Activated CD4-positive, alpha-beta T cell treated with anti-CD3 and anti-CD28 coated beads, Interleukin-2, amount 50 U/mL, for 24 hours (primary cell): ENCODE measurements at regions not wholly inside any gene's neighbourhood (a gene's known extent, or its start where the extent isn't known, plus 50 kb on each side); places are given as distances from the start of the nearest gene placed in this dataset.

Source experiments
- DNase-seq, 2 donors: peaks; one replicate each; pipeline ENCODE4 v3.0.0-alpha.2; 2020; ENCODE audit warnings: low read depth in 1 of 2, low spot score in 1 of 2

DNA sequence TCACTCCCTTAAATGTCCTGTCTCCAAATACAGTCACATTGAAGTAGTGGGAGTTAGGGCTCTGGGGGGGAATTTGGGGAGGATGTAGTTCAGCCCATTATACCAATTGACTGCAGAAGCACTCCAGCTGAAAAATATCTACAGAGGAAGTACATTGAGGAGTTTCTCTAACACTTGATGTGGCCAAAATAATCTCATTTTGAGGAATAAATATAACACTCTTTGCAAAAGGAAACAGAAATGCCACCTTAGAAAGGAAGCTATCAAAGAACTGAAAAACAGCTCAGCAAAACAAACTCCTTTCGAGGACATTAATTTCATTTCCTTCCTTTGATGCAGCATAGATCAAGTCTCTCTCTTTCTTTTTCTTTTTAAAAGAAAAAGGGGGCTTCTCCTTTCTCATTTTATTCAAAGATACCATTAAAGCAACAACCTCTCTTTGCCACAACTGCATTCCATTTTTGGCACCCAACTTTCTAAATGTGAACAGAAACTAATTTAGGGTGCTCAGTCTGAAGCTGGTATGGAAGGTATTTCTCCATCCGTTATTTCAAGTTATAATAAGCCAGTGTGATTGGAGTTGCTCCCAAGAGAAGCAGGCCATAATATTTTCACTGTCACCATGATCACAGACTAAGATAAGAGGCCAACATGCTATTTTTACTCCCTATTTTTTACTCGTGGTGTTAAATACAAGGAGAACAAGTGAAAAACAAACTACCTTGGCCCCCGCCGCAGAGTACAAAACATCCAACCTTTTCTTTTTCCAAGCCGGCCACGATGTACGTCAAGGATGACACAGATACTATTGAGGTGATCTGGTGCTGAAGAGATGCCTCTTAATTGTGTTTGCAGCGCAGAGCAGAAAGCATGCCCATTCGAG is 230.4 kb upstream of the GATB start:
- no peak for DNase-seq

DNA sequence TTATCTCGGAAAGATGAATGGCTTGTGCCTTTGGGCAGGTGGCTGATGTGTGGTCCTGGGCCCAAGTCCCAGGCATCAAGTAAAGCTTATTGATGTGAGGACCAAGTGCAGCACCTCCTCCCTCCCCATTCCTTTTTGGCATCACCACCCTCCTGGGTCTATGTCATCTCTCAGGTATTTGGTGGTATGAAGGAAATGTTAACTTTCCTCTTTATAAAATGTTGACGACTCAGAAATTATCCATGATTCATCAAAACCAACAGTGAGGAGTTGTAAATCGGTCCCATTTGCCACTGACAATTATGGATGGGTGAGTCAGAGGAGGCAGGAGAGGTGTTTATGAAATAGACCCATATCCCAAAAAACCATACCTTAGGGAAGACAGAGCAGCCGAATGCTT is 229.4 kb upstream of the GATB start:
- DNase-seq, result no peak

- DNase-seq, result no peak
Observed at GRCh38 chr4:151988591-151988990, 227.8 kb upstream of the GATB start.

- no peak for DNase-seq
Observed at GRCh38 chr4:151987606-151988005, 226.8 kb upstream of the GATB start.

GRCh38 chr4:151983854-151984253 is 223.0 kb upstream of the GATB start:
- DNase-seq, result no peak

DNA sequence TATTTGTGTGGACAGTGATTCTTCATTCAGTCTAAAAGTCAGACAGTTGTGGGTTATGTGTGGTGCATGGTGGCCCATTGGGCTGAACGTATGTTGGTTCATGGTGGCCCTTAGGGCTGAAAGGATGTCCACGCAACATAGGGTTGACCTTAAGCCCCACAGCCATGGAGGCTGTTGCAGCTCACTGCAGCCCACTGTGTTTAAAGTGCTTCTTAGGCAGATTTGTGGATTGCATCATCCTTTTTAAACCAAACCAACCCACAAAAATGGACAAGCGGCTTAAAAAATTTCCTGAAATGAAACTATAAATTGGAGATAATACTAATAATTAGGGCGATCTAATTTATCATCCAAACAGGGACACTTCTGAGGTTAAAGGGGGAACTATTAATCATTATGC is 219.0 kb upstream of the GATB start:
- DNase-seq, result no peak

DNA sequence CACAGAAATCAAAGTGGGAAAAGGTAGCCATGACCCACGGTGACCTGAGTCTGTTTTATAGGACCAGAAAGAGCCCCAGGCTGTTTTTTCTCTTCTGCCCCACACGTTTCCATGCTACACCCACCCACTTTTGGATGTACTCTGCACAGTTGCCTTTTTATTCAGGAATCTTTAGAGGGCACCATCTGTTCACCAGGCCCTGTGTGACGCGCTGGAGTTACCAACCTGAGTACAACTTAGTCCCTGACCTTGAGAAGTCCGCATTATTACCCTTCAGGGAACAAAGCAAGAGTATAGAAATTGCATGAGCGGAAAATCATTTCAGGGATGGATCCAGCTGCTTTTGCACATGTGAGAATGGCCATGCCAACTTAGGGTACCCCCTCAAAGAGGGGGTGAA is 207.8 kb upstream of the GATB start:
- no peak for DNase-seq

DNA sequence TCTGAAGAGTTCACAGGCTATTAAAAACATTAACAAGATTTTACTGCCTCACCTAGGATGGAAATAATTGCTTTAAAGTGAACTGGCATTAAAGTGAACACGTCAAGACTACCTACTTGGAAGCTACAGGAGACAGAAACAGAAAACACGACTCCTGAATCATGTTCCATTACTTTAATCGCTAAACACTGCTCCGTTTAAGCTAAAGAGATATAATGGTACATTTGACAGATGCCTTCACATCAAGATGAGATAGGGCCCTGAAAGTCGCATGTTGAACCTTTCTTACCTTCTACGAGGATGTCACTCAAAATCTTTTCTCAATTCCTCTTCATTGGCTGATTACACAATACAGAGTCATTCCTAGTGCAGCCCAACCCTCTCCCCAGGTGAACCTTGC is 206.3 kb upstream of the GATB start:
- DNase-seq, result no peak

DNA sequence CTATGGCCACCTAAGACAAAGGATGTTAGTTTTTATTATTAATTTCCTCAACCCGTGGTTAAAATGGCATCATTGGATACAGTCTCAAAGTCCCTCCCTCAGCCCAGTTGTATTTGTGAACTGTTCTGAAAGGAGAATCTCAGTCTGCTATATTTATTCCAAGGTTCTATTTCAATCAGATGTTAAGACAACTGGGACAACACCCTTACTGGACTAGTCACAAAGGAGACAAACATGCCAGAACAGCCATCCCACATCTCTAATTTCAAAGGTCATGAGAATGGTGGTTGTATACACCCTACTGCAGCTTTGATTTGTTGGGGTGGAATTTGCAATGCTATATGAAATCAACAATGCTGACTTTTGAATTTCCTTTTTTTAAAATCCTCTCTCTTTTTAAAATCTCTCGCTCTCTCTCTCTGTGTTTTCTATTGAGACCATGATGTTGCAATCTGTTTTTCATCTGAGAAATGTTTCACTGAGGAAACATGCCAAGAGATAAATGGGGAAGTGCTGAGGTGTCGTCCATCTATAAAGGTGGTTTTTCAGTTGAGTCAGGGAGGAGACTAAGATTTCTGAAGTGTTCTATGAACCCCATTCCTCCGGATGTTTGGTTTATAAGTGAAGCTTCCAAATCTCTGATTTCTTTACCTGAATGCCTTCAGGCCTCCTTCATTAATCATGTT is 201.5 kb upstream of the GATB start:
- no peak for DNase-seq

DNA sequence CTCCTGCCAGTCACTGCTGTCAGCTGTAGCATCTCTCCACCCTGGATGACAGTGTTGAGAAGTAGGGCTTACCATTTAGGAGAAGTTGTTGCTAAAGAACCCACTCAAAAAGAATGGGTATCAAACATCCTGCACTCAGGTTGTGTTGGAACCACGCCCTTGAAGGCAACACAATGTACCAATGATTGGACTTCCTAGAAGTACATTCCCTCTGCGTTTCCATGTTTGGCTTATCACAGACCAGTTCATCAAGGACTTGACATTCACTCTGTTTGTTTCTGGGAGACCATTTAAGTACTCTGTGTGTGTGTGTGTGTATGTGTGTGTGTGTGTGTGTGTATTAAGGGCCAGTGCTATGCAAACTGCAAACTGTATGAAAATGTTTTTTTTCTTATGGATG is 200.6 kb upstream of the GATB start:
- no peak for DNase-seq

GRCh38 chr4:151960449-151961230 is 199.8 kb upstream of the GATB start:
- no peak for DNase-seq

DNA sequence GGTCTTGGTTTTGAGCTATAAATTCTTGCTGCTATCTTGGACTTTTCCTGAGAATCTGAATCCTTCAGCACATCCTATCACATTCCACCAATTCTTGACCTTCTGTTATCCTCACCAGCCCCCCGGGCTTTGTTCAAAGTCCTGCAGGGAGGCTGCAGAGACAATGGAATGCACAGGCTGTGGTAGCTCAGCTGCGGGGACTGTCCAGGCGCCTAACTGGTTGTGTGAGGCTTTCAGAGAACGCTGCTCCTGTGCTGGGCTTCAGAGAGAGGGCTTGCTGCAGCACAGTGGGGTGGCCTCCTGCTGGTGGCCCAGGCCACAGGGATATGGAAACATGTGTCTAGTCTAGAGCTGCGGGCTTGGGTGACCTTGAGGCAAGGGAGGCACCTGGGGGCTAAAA is 196.3 kb upstream of the GATB start:
- no peak for DNase-seq

GRCh38 chr4:151955721-151956380 is 195.0 kb upstream of the GATB start:
- no peak for DNase-seq

- no peak for DNase-seq
Observed at GRCh38 chr4:151953795-151954372, 193.1 kb upstream of the GATB start.

- no peak for DNase-seq
Observed at GRCh38 chr4:151953312-151953711, 192.5 kb upstream of the GATB start.

GRCh38 chr4:151952711-151953254 is 192.0 kb upstream of the GATB start:
- DNase-seq, result no peak

DNA sequence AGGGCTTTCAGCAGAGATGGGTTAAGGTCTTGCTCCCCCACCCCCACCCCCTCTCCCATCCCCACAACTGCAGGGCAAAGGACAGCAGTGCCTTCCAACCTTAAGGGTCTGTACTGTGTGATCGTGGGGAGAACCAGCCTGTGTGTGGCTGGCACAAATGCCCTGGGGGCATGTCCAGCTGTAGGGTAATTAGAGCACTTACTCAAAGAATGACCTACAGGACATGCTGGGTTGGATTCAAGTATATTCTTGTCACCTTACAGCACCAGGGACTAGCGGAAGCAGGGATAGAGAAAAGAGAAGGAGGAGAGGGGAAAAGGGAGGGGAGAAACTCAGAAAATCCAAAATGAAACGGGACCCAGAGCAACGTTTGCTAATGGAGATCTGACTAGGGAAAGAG is 191.3 kb upstream of the GATB start:
- DNase-seq, result no peak

- DNase-seq, result no peak
Observed at GRCh38 chr4:151951671-151952050, 190.9 kb upstream of the GATB start.

- DNase-seq, result no peak
Observed at GRCh38 chr4:151950993-151951670, 190.3 kb upstream of the GATB start.

DNA sequence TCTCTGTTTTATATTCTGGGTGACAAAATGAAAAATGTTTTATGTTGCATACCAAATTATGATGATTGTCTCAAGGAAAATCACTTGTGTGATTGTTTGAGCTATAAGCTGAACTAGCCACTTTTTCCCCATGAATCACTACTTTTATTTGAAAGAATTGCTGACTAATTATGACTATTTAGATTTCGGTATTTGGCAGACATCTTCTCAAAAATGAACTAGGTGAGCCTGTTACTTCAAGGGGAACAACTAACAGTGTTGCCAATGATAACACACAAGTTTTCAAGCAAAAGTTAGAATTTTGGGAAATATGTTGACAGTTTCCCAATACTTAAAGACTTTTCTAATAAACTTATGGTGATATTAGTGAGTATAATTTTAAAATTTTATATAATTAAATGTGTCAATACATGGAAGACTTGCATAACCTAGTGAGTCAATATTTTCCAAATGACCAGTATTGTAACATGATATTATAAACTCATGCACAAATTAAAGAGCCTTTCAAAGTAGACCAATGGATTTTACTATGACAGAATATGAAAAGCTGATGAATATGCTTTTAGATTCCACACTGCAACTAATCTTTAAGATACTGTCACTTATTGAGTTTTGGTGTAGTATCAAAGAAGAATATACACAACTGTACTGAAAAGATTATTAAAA is 187.7 kb upstream of the GATB start:
- DNase-seq, result no peak
